Endothelial cell (in vitro differentiated cells): ENCODE measurements at regions not wholly inside any gene's neighbourhood (a gene's known extent, or its start where the extent isn't known, plus 50 kb on each side); places are given as distances from the start of the nearest gene placed in this dataset.

Experiments used
- DNase-seq: peaks from one replicate; pipeline ENCODE4 v3.0.0; 2021; ENCODE audit warnings: low spot score
- H3K27ac Mint-ChIP-seq: one replicate; pipeline ENCODE4 v1.8.0; 2021; ENCODE audit warnings: mixed read lengths, inconsistent platforms; ENCODE audit not compliant: unreplicated experiment
- H3K27me3 Mint-ChIP-seq: one replicate; pipeline ENCODE4 v1.8.0; 2021; ENCODE audit warnings: mild to moderate bottlenecking, moderate library complexity, mixed read lengths, inconsistent platforms; ENCODE audit not compliant: unreplicated experiment
- H3K36me3 Mint-ChIP-seq: one replicate; pipeline ENCODE4 v1.8.0; 2021; ENCODE audit warnings: mild to moderate bottlenecking, low read depth, mixed read lengths, inconsistent platforms; ENCODE audit not compliant: unreplicated experiment
- H3K4me1 Mint-ChIP-seq: one replicate; pipeline ENCODE4 v1.8.0; 2021; ENCODE audit warnings: mild to moderate bottlenecking, mixed read lengths, inconsistent platforms; ENCODE audit not compliant: unreplicated experiment
- H3K4me3 Mint-ChIP-seq: one replicate; pipeline ENCODE4 v1.8.0; 2021; ENCODE audit warnings: mild to moderate bottlenecking, mixed read lengths, inconsistent platforms; ENCODE audit not compliant: unreplicated experiment
- H3K9me3 Mint-ChIP-seq: one replicate; pipeline ENCODE4 v1.8.0; 2021; ENCODE audit warnings: mixed read lengths, inconsistent platforms; ENCODE audit not compliant: unreplicated experiment
- TF ChIP-seq, protein P1 (sequence below): fragments of 200-600 bp; sonication (generic); IDR thresholded peaks from one replicate; pipeline ENCODE4 v1.5.0; 2021; ENCODE audit warnings: antibody characterized with exemption; ENCODE audit not compliant: unreplicated experiment

DNA sequence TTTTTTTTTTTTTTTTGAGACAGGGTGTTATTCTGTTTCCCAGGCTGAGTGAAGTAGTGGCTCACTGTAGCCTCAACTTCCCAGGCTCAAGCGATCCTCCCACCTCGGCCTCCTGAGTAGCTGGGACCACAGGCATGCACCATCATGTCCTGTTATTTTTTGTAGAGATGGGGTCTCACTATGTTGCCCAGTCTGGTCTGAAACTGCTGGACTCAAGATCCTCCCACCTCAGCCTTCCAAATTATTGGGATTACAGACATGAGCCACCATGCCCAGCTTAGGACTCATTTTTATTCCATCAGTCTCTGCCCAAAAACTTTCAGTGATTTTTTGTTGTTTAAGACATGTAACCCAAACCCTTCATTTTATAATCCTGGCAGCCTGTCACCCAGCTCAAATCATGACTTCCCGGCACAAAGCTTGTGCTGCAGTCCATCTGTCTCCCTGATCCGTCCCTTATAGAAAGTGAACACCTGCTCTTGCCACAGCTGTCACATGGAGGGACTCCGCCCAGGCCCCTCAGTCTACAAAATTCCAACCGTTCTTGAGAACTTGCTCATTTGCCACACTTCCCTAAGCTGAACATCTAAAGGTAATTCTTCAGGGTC lies 183.9 kb upstream of the JARID2 start:
- peaks cover 14% of the 10 kb centered on the region for H3K4me1 Mint-ChIP-seq
- TF ChIP-seq, protein P1, sequence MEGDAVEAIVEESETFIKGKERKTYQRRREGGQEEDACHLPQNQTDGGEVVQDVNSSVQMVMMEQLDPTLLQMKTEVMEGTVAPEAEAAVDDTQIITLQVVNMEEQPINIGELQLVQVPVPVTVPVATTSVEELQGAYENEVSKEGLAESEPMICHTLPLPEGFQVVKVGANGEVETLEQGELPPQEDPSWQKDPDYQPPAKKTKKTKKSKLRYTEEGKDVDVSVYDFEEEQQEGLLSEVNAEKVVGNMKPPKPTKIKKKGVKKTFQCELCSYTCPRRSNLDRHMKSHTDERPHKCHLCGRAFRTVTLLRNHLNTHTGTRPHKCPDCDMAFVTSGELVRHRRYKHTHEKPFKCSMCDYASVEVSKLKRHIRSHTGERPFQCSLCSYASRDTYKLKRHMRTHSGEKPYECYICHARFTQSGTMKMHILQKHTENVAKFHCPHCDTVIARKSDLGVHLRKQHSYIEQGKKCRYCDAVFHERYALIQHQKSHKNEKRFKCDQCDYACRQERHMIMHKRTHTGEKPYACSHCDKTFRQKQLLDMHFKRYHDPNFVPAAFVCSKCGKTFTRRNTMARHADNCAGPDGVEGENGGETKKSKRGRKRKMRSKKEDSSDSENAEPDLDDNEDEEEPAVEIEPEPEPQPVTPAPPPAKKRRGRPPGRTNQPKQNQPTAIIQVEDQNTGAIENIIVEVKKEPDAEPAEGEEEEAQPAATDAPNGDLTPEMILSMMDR = no peak
- H3K9me3 Mint-ChIP-seq = no peaks in the 10 kb centered on the region
- peaks cover 8% of the 10 kb centered on the region for H3K27me3 Mint-ChIP-seq
- H3K36me3 Mint-ChIP-seq = no peaks in the 10 kb centered on the region
- no peak overlapping the region for H3K4me3 Mint-ChIP-seq
- H3K27ac Mint-ChIP-seq = no peak overlapping the region
- DNase-seq = no peak

DNA sequence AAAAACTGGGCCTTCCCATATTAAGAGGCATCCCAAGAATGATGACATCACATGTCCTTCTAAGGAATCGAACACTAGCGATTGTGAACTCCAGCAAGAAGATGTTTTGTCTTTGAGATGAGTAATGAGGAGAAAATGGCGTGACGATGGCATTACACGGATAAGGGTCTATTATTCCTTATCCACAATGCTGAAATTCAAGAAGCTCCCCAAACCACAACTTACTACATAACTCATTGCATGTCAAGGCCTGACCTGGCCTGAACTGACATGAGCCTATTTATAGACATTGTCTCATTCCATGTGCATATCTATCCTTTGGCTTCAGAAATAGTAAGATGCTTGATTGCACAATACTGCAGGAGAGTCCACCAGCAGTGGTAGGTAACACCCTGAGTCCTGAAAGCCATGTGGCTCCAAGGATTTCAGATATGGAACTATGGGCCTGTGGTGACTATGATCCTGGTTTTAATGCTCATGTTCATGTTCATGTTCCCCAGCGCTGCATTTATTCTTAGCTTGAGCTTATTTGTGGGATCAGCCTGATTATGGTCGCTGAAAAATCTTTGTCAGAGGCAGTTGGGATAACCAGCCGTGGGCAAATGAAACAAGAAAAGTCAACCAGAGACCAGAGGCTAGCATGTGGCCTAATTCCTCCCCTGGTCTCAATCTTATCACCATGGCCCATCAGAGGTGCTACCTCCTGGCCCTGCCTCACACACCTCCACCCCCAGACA lies 183.2 kb upstream of the JARID2 start:
- Mint-ChIP-seq H3K27me3 (peaks cover 10% of the 10 kb centered on the region), H3K4me1 (peaks cover 17% of the 10 kb centered on the region), H3K36me3 (no peaks in the 10 kb centered on the region), H3K27ac (no peak overlapping the region), H3K9me3 (no peaks in the 10 kb centered on the region), H3K4me3 (no peak overlapping the region)
- TF ChIP-seq, protein P1 = no peak
- no peak for DNase-seq

DNA sequence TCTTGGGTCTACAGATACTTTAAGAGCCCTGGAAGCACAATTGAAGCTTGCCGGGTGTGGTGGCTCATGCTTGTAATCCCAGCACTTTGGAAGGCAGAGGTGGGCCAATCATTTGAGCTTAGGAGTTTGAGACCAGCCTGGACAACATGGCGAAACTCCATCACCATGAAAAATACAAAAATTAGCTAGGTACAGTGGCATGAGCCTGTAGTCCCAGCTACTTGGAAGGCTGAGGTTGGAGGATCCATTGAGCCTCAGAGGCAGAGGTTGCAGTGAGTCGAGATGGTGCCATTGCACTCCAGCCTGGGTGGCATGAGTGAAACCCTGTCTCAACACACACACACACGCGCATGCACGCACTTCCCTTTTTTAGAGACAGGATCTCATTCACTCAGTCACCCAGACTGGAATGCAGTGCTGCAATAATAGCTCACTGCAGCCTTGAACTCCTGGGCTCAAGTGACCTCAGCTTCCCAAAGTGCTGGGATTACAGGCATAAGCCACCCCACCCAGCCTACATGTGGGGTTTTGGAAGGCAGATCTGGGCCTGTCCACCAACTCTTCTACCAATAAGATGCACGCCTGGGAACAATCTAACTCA lies 182.5 kb upstream of the JARID2 start:
- Mint-ChIP-seq H3K9me3 (no peaks in the 10 kb centered on the region), H3K4me3 (no peak overlapping the region), H3K36me3 (no peaks in the 10 kb centered on the region), H3K4me1 (peaks cover 17% of the 10 kb centered on the region), H3K27ac (no peak overlapping the region), H3K27me3 (peaks cover 10% of the 10 kb centered on the region)
- TF ChIP-seq, protein P1 = no peak
- DNase-seq = no peak

DNA sequence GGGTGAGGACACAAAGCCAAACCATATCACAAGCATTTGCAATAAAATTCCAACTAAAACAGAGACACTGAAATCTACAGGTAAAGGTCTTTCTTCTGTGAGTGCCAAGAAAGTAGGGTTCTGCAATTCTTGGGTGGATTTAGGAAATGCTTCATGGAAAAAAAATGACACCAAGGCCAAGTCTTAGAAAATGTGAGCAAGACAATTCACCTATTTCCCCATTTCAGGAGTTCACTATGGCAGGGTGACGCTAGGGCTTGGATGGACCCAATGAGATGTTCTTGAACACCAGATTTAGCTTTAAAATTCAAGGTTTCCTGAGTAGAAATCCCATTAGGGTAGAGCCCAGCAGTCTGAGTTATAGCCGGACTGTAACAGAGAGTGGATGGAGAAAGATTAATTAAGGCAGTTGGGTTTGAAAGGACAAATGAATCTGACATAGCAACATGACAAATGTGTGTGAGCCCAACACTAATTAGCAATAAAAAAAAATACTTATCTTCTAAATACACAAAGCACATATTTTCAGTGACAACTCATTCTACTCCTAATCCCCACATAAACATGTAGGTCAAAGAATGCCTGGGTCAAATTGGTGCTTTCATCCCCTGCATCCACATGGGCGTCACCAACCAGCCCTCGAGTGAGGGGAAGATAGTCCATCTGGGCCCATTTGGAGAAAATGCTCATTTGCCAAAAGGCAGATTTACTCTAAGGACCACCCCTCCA lies 180.4 kb upstream of the JARID2 start:
- peaks cover 21% of the 10 kb centered on the region for H3K4me1 Mint-ChIP-seq
- H3K4me3 Mint-ChIP-seq = no peak overlapping the region
- H3K27ac Mint-ChIP-seq = no peak overlapping the region
- TF ChIP-seq, protein P1 = no peak
- DNase-seq = no peak
- H3K36me3 Mint-ChIP-seq = no peaks in the 10 kb centered on the region
- peaks cover 10% of the 10 kb centered on the region for H3K27me3 Mint-ChIP-seq
- H3K9me3 Mint-ChIP-seq = no peaks in the 10 kb centered on the region
